GM12878 (cell line): ENCODE measurements at regions not wholly inside any gene's neighbourhood (a gene's known extent, or its start where the extent isn't known, plus 50 kb on each side); places are given as distances from the start of the nearest gene placed in this dataset.

Source experiments
- ATAC-seq: fragments of 200-7000 bp; cut with Tn5 transposase; 3 replicates; pipeline ENCODE4 v1.9.1; 2020; ENCODE audit warnings: mild to moderate bottlenecking, moderate library complexity
- BruUV-seq: library from RNA; stranded (reverse); fragments of 400-500 nt; replicated peaks from 2 replicates; lab custom pipeline; 2021; lab: Mats Ljungman, UMichigan
- CTCF ChIA-PET: fragments of 300-600 bp; sonication (Branson Sonifier 250); formaldehyde crosslinking; extraction: SDS; loops from one replicate; lab custom pipeline; 2021; ENCODE audit warnings: inconsistent platforms; lab: Yijun Ruan, JAX
- POLR2A ChIA-PET: fragments of 350-600 bp; formaldehyde crosslinking; extraction: SDS; loops from one replicate; lab custom pipeline; 2021; ENCODE audit warnings: inconsistent platforms; lab: Charles Lee
- RAD21 ChIA-PET: fragments of 300-600 bp; sonication (Branson Sonifier 250); formaldehyde crosslinking; loops from one replicate; lab custom pipeline; 2023; ENCODE audit warnings: antibody characterized with exemption; ENCODE audit not compliant: unreplicated experiment; lab: Charles Lee
- SMC1A ChIA-PET: fragments of 300-600 bp; sonication (Branson Sonifier 250); formaldehyde crosslinking; loops from one replicate; lab custom pipeline; 2023; ENCODE audit not compliant: unreplicated experiment, uncharacterized antibody; lab: Charles Lee
- DNase-seq: peaks from one replicate; pipeline ENCODE4 v3.0.0-alpha.2; 2011; ENCODE audit warnings: low read depth, low spot score
- FAIRE-seq: peaks from 3 replicates; lab custom pipeline; 2011; peaks lifted over from hg19 to GRCh38; lab: Jason Lieb, UNC
- H2AFZ ChIP-seq: 2 replicates; pipeline ENCODE4 v1.6.0; 2011; ENCODE audit warnings: low read depth, low read length, control low read depth; ENCODE audit not compliant: control insufficient read depth
- H3K27ac ChIP-seq: 2 replicates; pipeline ENCODE4 v1.5.1; 2011; ENCODE audit warnings: control low read depth; ENCODE audit not compliant: control insufficient read depth, insufficient read depth
- H3K27me3 ChIP-seq, 2 experiments: replicated peaks in 1 of 2; 2 replicates each; pipeline versions ENCODE4 v1.6.0 to v1.6.1; 2011; ENCODE audit warnings: low read length in 1 of 2; ENCODE audit not compliant: control insufficient read depth in 2 of 2, insufficient read depth in 2 of 2
- H3K36me3 ChIP-seq, 2 experiments: 2 replicates each; pipeline ENCODE4 v1.5.1; 2011; ENCODE audit warnings: low read length in 1 of 2; ENCODE audit not compliant: control insufficient read depth in 2 of 2, insufficient read depth in 2 of 2
- H3K4me1 ChIP-seq: 2 replicates; pipeline ENCODE4 v1.6.1; 2011; ENCODE audit warnings: mild to moderate bottlenecking, low read length, moderate library complexity, mixed read lengths; ENCODE audit not compliant: control insufficient read depth, insufficient read depth
- H3K4me2 ChIP-seq: 2 replicates; pipeline ENCODE4 v1.6.0; 2011; ENCODE audit warnings: control low read depth; ENCODE audit not compliant: control insufficient read depth, insufficient read depth
- H3K4me3 ChIP-seq: fragments of 200-600 bp; sonication (generic); 2 replicates; pipeline ENCODE4 v1.5.1; 2016
- H3K79me2 ChIP-seq: 2 replicates; pipeline ENCODE4 v1.6.0; 2011; ENCODE audit warnings: low read length; ENCODE audit not compliant: control insufficient read depth, insufficient read depth
- H3K9ac ChIP-seq: 2 replicates; pipeline ENCODE4 v1.8.0; 2011; ENCODE audit warnings: low read length, control low read depth, mixed read lengths; ENCODE audit not compliant: control insufficient read depth, insufficient read depth
- H3K9me3 ChIP-seq: replicated peaks from 3 replicates; pipeline ENCODE4 v1.5.1; 2011; ENCODE audit warnings: mild to moderate bottlenecking, low read length; ENCODE audit not compliant: control insufficient read depth, insufficient read depth
- H4K20me1 ChIP-seq: 2 replicates; pipeline ENCODE4 v1.6.0; 2011; ENCODE audit not compliant: control insufficient read depth, insufficient read depth
- BACH1 ChIP-seq: fragments of 450-650 bp; IDR thresholded peaks from 2 replicates; pipeline ENCODE4 v1.6.1; 2017; ENCODE audit warnings: mild to moderate bottlenecking, borderline replicate concordance
- BCL11A ChIP-seq: IDR thresholded peaks from 2 replicates; pipeline ENCODE4 v1.6.1; 2011; ENCODE audit warnings: low read depth, low read length
- BMI1 ChIP-seq: fragments of 450-650 bp; IDR thresholded peaks from 2 replicates; pipeline ENCODE4 v1.6.1; 2016; ENCODE audit warnings: mild to moderate bottlenecking, moderate library complexity, borderline replicate concordance
- ETV6 ChIP-seq, 2 experiments: fragments of 450-650 bp in 1 of 2; IDR thresholded peaks in 1 of 2; conservative IDR thresholded peaks in 1 of 2; 2 replicates each; pipeline ENCODE4 v1.6.1; 2014; ENCODE audit warnings: antibody characterized with exemption in 1 of 2, borderline replicate concordance in 1 of 2, low read depth in 1 of 2, mild to moderate bottlenecking in 1 of 2, moderate library complexity in 1 of 2
- FOXK2 ChIP-seq: fragments of 450-650 bp; IDR thresholded peaks from 2 replicates; pipeline ENCODE4 v1.6.1; 2017; ENCODE audit warnings: mild to moderate bottlenecking, moderate library complexity
- GABPA ChIP-seq: IDR thresholded peaks from 2 replicates; pipeline ENCODE4 v1.6.1; 2014; ENCODE audit warnings: antibody characterized with exemption, low read depth, mild to moderate bottlenecking, inconsistent platforms
- HDAC2 ChIP-seq: fragments of 200-600 bp; sonication (generic); IDR thresholded peaks from 2 replicates; pipeline ENCODE4 v1.6.1; 2017
- HDAC6 ChIP-seq: fragments of 200-600 bp; sonication (generic); IDR thresholded peaks from one replicate; pipeline ENCODE4 v1.8.0; 2017; ENCODE audit warnings: antibody characterized with exemption; ENCODE audit not compliant: unreplicated experiment
- MEF2B ChIP-seq: fragments of 450-650 bp; IDR thresholded peaks from 2 replicates; pipeline ENCODE4 v1.6.1; 2018; ENCODE audit warnings: mild to moderate bottlenecking, moderate library complexity; ENCODE audit not compliant: partially characterized antibody, poor library complexity, severe bottlenecking
- NR2C1 ChIP-seq: fragments of 450-650 bp; IDR thresholded peaks from 2 replicates; pipeline ENCODE4 v1.6.1; 2017; ENCODE audit warnings: antibody characterized with exemption, mild to moderate bottlenecking, moderate library complexity
- PAX8 ChIP-seq: fragments of 450-650 bp; IDR thresholded peaks from 2 replicates; pipeline ENCODE4 v1.6.1; 2017; ENCODE audit warnings: mild to moderate bottlenecking, moderate library complexity
- RB1 ChIP-seq: fragments of 450-650 bp; formaldehyde crosslinking; IDR thresholded peaks from 2 replicates; pipeline ENCODE4 v1.6.1; 2017; ENCODE audit warnings: mild to moderate bottlenecking, borderline replicate concordance
- SREBF2 ChIP-seq: IDR thresholded peaks from 2 replicates; pipeline ENCODE4 v1.6.1; 2012; ENCODE audit warnings: mild to moderate bottlenecking, low read length
- ZSCAN29 ChIP-seq: fragments of 450-650 bp; IDR thresholded peaks from 2 replicates; pipeline ENCODE4 v1.6.1; 2017; ENCODE audit warnings: mild to moderate bottlenecking, moderate library complexity
- WGBS: methylation state at CpG from one replicate; pipeline ENCODE4 v1.1.6; 2016; ENCODE audit warnings: low lambda C conversion rate; ENCODE audit not compliant: insufficient replicate concordance, insufficient coverage; ENCODE audit errors: missing lambda C conversion rate; 5-methylcytosine and 5-hydroxymethylcytosine counted together
- in situ Hi-C: fragments of 300-500 bp; cut with MboI; formaldehyde crosslinking; loops from 9 replicates; pipeline ENCODE4 v1.14.3; 2018; ENCODE audit warnings: mixed read lengths
- intact Hi-C: fragments of 100-400 bp; cut with micrococcal nuclease; formaldehyde crosslinking; loops from one replicate; pipeline ENCODE4 v1.14.2; 2022; ENCODE audit not compliant: unreplicated experiment
- TF ChIP-seq, protein P1 (sequence below): fragments of 450-650 bp; conservative IDR thresholded peaks from 2 replicates; pipeline ENCODE4 v1.6.1; 2017; ENCODE audit warnings: mild to moderate bottlenecking, moderate library complexity
- TF ChIP-seq, protein P2 (sequence below): fragments of 150-350 bp; IDR thresholded peaks from 2 replicates; pipeline ENCODE4 v1.6.1; 2014; ENCODE audit warnings: mild to moderate bottlenecking, low read depth, low read length
- TF ChIP-seq, protein P3 (sequence below): IDR thresholded peaks from 2 replicates; pipeline ENCODE4 v1.6.1; 2011; ENCODE audit warnings: low read depth, low read length, improper control_type of control experiment, borderline replicate concordance

DNA sequence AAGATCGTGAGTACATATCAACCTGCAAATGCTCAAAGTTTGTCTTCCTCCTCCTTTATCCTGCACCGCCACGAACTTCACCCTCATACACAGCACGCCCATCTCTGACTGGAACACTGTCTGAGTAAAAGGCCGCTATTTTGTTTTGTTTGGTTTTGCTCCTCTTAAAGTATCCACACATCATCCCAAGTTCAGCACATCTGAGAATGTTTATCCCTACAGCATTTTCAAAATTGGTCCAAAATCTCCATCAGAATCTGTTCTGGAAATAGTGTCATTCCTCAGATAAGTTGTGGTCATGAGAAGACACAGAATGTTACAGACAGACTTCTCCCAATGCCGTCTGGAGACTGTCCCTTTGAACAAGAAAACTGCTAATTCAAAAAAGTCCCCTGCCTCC lies 251.6 kb upstream of the ARID1B start:
- H4K20me1 ChIP-seq: no peaks in the 10 kb centered on the region
- TF ChIP-seq MEF2B: no peak
- no peak for TF ChIP-seq NR2C1
- no peak for TF ChIP-seq HDAC2
- TF ChIP-seq FOXK2: no peak
- no peak for TF ChIP-seq RB1
- no peak for TF ChIP-seq SREBF2
- TF ChIP-seq ETV6 (conservative IDR thresholded peaks at IDR 0.05 in 1 of 2, IDR thresholded peaks at IDR 0.05 in 1 of 2; ENCODE audit: borderline replicate concordance in 1 of 2, low read depth in 1 of 2): no peak
- no peak for TF ChIP-seq HDAC6
- TF ChIP-seq GABPA: no peak
- TF ChIP-seq, protein P1, sequence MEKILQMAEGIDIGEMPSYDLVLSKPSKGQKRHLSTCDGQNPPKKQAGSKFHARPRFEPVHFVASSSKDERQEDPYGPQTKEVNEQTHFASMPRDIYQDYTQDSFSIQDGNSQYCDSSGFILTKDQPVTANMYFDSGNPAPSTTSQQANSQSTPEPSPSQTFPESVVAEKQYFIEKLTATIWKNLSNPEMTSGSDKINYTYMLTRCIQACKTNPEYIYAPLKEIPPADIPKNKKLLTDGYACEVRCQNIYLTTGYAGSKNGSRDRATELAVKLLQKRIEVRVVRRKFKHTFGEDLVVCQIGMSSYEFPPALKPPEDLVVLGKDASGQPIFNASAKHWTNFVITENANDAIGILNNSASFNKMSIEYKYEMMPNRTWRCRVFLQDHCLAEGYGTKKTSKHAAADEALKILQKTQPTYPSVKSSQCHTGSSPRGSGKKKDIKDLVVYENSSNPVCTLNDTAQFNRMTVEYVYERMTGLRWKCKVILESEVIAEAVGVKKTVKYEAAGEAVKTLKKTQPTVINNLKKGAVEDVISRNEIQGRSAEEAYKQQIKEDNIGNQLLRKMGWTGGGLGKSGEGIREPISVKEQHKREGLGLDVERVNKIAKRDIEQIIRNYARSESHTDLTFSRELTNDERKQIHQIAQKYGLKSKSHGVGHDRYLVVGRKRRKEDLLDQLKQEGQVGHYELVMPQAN: no peak
- no peak for TF ChIP-seq BMI1
- no peak for TF ChIP-seq BACH1
- no peak for TF ChIP-seq ZSCAN29
- TF ChIP-seq, protein P2, sequence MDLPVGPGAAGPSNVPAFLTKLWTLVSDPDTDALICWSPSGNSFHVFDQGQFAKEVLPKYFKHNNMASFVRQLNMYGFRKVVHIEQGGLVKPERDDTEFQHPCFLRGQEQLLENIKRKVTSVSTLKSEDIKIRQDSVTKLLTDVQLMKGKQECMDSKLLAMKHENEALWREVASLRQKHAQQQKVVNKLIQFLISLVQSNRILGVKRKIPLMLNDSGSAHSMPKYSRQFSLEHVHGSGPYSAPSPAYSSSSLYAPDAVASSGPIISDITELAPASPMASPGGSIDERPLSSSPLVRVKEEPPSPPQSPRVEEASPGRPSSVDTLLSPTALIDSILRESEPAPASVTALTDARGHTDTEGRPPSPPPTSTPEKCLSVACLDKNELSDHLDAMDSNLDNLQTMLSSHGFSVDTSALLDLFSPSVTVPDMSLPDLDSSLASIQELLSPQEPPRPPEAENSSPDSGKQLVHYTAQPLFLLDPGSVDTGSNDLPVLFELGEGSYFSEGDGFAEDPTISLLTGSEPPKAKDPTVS: no peak
- no peak for TF ChIP-seq BCL11A
- TF ChIP-seq, protein P3, sequence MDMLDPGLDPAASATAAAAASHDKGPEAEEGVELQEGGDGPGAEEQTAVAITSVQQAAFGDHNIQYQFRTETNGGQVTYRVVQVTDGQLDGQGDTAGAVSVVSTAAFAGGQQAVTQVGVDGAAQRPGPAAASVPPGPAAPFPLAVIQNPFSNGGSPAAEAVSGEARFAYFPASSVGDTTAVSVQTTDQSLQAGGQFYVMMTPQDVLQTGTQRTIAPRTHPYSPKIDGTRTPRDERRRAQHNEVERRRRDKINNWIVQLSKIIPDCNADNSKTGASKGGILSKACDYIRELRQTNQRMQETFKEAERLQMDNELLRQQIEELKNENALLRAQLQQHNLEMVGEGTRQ: no peak
- TF ChIP-seq PAX8: no peak
- ChIA-PET RAD21 (no interaction called here), SMC1A (no interaction called here), POLR2A (no interaction called here), CTCF (no interaction called here)
- H3K9me3 ChIP-seq: no peaks in the 10 kb centered on the region; the same call in 2 of the 3 replicates
- no peaks in the 10 kb centered on the region for H3K79me2 ChIP-seq
- no peaks in the 10 kb centered on the region for H3K4me1 ChIP-seq
- H3K4me2 ChIP-seq: no peak overlapping the region
- H3K36me3 ChIP-seq: no peaks in the 10 kb centered on the region
- FAIRE-seq: no peak
- WGBS: 41% methylated on average over 6 of the region's 6 CpGs
- no peak overlapping the region for H3K4me3 ChIP-seq
- intact Hi-C loops: no loop called here
- no peaks in the 10 kb centered on the region for H3K27me3 ChIP-seq
- no peak overlapping the region for H2AFZ ChIP-seq
- H3K27ac ChIP-seq: no peak overlapping the region
- no peak overlapping the region for H3K9ac ChIP-seq
- in situ Hi-C loops: no loop called here
- DNase-seq: no peak
- ATAC-seq: no peak
- BruUV-seq: no TSS peak
